C4-2B (cell line): ENCODE measurements at regions not wholly inside any gene's neighbourhood (a gene's known extent, or its start where the extent isn't known, plus 50 kb on each side); places are given as distances from the start of the nearest gene placed in this dataset.

ENCODE experiments used
- CTCF ChIP-seq: fragments of 450-650 bp; conservative IDR thresholded peaks from 2 replicates; pipeline ENCODE4 v1.5.1; 2017; ENCODE audit warnings: mild to moderate bottlenecking
- ZFX ChIP-seq: fragments of 450-650 bp; IDR thresholded peaks from 2 replicates; pipeline ENCODE4 v1.6.1; 2017

DNA sequence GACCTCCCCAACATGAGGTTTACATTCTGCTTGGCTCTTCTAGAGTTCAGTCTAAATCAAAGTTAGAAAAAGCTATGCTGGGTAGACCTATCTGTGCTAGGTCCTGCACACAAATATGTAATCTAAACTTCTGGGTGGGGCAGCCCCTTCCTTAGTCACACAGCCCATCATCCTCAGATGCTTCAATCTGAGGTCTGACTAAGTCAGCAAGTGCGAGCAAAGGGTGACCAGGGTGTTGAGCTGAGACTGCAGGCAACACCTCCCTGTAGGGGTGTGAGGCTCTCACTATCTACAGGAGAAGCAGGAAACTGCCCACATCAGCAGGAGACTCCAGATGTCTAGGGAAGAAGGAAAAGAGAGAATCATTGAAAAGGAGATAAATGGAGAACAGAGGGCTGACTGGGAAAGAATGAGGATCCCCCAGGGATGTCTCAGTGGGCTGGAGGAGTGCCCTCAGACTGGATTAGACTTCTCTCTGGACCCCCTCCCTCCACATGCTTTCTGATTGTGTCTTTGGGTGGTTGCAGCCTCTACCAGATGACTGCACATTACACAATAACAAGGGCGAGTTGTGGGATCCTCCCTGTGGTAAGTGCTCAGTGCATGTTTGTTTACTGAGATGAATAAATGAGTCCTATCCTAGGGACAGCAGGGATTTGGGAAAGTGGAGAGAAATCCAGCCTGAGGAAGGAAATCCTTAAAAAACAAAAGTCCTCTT, 266.2 kb upstream of the PLET1 start:
- TF ChIP-seq CTCF (no peak), ZFX (no peak)
